ENCODE measurements at regions not wholly inside any gene's neighbourhood (a gene's known extent, or its start where the extent isn't known, plus 50 kb on each side); places are given as distances from the start of the nearest gene placed in this dataset.

GRCh38 chr9:109641372-109641659 lies 138.7 kb upstream of the PALM2AKAP2 start:
- Histone ChIP-seq H3K4me1 (ENCODE audit: control insufficient read depth, insufficient read depth, low read length) (no peaks in the 10 kb centered on the region), H3K4me3 (no peak overlapping the region), H4K20me1 (ENCODE audit: control insufficient read depth, insufficient read depth) (no peaks in the 10 kb centered on the region), H3K27me3 (replicated peaks in 1 of 2; ENCODE audit: control insufficient read depth in 2 of 2, insufficient read depth in 2 of 2, low read length in 1 of 2) (peaks cover 0 to 3% of the 10 kb centered on the region in 2 experiments; a peak in 3 of 4 replicates), H3K9ac (ENCODE audit: control insufficient read depth, insufficient read depth, low read length) (no peak overlapping the region), H3K27ac (ENCODE audit: control insufficient read depth, insufficient read depth) (no peak overlapping the region), H3K79me2 (ENCODE audit: control insufficient read depth, insufficient read depth, low read length) (no peaks in the 10 kb centered on the region), H3K36me3 (ENCODE audit: control insufficient read depth in 2 of 2, insufficient read depth in 2 of 2, low read length in 1 of 2) (no peaks in the 10 kb centered on the region), H3K4me2 (ENCODE audit: control insufficient read depth, insufficient read depth) (no peak overlapping the region), H3K9me3 (replicated peaks; ENCODE audit: control insufficient read depth, insufficient read depth, low read length) (no peaks in the 10 kb centered on the region), H2AFZ (ENCODE audit: control insufficient read depth, low read depth, low read length) (no peak overlapping the region)
- ATAC-seq (no peak), DNase-seq (ENCODE audit: low read depth, low spot score) (no peak), FAIRE-seq (no peak)
- in situ Hi-C loops (cut with MboI): no loop called here
- intact Hi-C loops (cut with micrococcal nuclease; ENCODE audit: unreplicated experiment): no loop called here
- POLR2A ChIA-PET: interaction anchor here (1.3 kb wide), 1 partner anchor 13 kb away, joined by 3 read pairs; no protein-coding TSS in a partner anchor
- TF ChIP-seq MXI1 (IDR thresholded peaks at IDR 0.05; ENCODE audit: low read depth, low read length) (no peak), MAX (IDR thresholded peaks at IDR 0.05; ENCODE audit: low read depth, low read length) (no peak), FOXM1 (IDR thresholded peaks at IDR 0.05; ENCODE audit: low read depth, low read length) (no peak), CBX5 (IDR thresholded peaks at IDR 0.05; ENCODE audit: low read depth) (no peak), HDGF (IDR thresholded peaks at IDR 0.05) (no peak), SMAD5 (IDR thresholded peaks at IDR 0.05; ENCODE audit: low read depth) (no peak), MTA2 (IDR thresholded peaks at IDR 0.05; ENCODE audit: low read depth) (no peak), MLLT1 (IDR thresholded peaks at IDR 0.05) (no peak), ZNF622 (IDR thresholded peaks at IDR 0.05) (no peak), RAD21 (IDR thresholded peaks at IDR 0.05; ENCODE audit: insufficient read depth, low read depth, low read length) (no peak), ZBTB40 (IDR thresholded peaks at IDR 0.05; ENCODE audit: borderline replicate concordance) (no peak), TARDBP (IDR thresholded peaks at IDR 0.05; ENCODE audit: borderline replicate concordance) (no peak), ZSCAN29 (IDR thresholded peaks at IDR 0.05) (no peak), PML (IDR thresholded peaks at IDR 0.05; ENCODE audit: low read length) (no peak), HDAC6 (IDR thresholded peaks at IDR 0.05; ENCODE audit: unreplicated experiment) (no peak), SUZ12 (IDR thresholded peaks at IDR 0.05; ENCODE audit: unreplicated experiment) (no peak), GATAD2B (conservative IDR thresholded peaks at IDR 0.05; ENCODE audit: low read depth) (no peak)
- RAD21 ChIA-PET (ENCODE audit: unreplicated experiment): no interaction called here
- CTCF ChIA-PET: no interaction called here
- WGBS (ENCODE audit: insufficient coverage, insufficient replicate concordance, low lambda C conversion rate, missing lambda C conversion rate): 34% methylated on average over 8 of the region's 8 CpGs
- SMC1A ChIA-PET (ENCODE audit: uncharacterized antibody, unreplicated experiment): no interaction called here
- BruUV-seq (replicated peaks): no TSS peak
